Kidney tubule cell (primary cell): ENCODE measurements at regions not wholly inside any gene's neighbourhood (a gene's known extent, or its start where the extent isn't known, plus 50 kb on each side); places are given as distances from the start of the nearest gene placed in this dataset.

Experiments
- DNase-seq: peaks from one replicate; pipeline ENCODE4 v3.0.0-alpha.2; 2018; ENCODE audit warnings: low spot score

DNA sequence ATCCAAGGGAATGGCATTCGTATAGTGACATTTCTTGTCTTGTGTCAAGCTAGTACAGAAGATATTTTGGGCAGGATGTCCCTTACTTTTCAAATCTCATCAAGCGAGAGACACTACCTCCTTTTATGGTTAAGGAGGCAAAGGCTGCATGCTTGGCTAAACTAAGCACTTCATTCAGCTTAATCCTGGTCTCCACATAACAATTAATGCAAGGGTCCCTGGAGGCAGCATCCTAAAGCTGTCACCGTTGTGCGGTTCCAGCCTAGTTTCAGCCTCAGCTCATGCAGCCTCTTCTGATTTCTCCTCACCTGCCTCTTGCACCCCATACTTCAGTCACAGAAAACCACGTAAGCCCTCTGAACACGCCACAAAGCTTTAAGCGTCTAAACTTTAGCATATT, 67.1 kb upstream of the SLC22A23 start:
- no peak for DNase-seq

DNA sequence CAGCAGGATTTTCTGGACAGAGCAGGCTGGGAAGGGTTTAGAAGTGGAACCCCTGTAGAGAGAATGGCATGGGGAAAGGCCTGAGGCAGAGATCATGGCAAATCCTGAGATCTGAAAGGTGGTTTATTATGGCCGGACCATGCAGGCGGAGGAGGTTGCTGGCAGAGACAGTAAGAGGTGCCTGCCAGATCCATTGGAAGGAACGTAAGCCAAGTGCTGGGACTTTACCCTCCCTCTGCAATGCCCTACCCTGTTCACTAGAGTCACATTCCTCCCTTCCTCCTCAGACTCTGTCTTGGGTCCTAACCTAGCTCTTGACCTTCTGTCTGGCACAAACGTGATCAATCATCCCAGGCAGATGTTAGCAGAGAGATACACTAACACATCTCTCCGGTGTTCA, 66.4 kb upstream of the SLC22A23 start:
- no peak for DNase-seq

DNA sequence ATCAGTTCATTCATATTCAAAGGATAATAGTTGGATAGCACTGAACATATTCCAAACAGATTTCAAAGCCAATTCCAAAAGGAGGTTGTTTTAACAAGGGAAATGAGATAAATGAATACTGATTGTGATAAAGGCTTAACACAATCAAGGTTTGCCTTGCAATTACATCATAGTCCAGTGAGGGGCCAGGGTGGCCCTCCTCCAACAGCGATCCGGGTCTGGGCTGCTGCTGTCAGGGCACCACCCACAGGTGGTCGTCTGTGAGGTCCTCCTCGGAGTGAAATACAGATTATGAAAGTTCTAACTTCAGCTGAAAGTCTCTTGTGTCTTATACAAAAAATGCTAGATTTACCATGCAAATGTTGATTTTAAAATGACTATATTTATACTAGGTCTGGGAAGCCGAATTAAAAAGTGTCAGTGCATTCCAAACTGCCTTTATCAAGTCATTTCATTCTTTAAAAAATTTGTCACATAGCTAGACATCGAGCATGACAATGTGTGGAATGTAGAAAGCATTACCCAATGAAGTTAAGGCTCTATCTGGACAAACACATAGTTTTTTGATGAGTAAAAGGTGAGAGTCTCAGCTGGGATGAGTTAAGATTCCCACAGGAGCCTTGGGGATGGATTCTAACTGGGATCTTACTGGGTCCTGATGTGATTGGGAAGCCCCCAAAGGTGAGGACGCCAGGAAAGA, 65.9 kb upstream of the SLC22A23 start:
- peak; percentile 77 for DNase-seq

DNA sequence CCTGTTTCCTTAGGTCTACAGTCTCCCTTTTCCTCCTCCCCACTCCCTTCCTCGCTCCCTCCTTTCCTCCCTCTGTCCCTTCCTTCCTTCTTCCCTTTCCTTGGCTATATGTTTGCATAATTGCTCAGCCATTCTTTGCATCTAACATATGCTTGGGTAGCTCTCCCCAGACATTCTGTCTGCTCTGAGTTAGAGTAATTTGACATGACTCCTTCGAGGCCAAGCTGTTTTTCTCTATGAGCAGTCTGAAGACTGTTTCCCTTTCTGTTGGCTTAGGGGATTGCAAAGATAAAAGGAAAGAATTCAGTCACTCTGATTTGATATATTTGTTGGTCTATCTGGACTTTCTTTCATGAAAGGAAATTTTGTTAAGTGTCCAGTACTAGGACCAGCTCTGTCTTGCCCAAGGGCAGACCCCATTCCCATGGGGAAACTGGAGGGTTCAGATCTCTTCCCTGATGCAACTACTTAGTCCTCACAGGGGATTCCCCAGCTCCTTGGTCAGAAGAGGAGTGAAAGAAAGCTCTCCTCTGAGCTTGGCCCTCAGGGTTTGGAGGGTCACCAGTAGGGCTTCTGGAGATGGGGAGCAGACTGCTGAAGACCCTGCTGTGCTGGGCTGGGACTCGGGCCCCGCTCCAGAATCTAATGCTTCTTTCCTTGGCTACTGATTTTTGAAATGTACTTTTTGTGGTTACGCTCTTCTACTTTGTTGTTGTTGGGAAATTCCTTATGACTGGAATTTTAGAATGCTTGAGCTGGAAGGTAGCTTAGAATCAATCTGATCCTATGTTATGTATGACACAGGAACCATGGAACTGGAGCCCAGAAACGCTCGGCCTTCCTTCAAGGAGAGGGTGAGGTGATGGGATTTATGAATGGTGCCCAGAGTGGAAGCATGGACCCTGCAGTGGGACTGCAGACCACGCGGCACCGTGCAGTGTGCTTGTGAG, 63.7 kb upstream of the SLC22A23 start:
- no peak for DNase-seq

DNA sequence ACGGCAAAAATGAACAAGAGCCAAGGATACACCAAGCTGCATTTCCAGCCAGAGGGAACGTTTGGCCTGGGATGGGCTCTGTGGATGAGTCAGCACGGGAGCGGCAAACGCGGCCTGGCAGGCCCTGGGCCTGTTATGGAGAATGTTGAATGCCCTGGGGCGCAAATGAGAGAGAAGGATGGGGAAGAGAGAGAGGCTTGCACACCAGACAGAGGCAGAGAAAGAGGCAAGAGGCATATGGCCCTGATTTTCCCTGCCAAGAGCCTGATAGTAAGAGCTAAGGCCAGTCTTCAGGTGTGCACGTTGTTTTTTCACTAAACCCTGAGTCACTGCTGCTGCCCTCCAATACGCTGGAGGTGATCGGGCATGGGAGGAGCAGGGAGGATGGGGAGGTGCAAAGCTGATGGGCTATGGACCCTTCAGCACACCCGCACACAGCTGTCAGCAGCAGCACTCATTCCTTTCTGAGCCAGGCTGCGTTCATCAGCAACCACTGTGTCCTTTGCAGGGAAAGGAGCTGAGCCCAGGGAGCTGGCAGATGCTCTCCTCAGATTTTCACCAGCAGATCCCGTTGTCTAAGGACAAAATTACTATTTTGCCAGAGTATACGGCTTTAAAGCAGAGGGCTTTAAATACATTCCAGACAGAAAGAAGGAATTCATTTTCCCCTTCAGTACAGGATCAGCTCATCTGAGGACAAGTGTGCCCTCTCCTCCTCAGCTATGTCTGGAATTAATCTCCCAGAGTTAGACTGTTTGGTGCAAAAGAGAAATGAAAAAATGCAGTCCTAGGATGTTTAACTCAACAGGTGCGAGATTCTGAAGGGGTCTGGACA, 61.7 kb upstream of the SLC22A23 start:
- DNase-seq: peak; percentile 48

DNA sequence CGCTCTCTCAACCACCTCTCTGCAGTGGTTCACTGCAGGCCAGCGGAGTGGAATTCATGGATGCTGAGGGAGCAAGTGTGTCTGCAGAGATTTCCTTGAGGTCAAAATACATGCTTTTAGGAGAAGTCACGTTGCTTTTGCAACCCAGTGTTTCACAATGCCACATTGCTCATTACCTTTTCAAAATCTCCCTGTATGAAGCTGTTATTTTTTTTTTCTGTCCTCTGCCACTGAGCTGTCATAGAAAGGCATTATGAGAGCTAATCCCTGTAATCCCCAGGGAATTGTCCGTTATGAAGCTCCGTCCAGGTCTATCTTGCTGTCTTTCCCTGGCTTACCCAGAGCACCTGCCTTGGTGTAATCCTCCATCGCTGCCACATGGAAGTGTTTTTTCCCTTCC, 60.5 kb upstream of the SLC22A23 start:
- DNase-seq: peak; percentile 57

DNA sequence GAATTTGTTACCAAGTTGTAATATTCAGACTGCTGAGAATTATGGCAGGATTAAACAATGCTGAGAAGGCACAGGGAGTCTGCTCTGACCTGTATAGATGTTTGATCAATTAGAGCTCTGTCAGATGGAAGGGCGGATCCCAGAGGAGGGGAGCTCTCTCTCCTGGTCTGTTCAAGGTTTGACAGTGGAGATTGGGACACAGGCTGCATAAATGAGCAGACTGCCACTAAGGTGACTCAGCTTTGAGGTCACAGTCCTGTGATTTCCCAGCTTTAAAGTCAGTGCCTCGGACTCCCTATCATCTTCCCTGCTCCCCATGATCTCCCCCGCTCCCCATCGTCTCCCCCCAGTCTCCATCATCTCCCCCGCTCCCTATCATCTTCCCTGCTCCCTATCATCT, 59.2 kb upstream of the SLC22A23 start:
- DNase-seq: peak; percentile 50

DNA sequence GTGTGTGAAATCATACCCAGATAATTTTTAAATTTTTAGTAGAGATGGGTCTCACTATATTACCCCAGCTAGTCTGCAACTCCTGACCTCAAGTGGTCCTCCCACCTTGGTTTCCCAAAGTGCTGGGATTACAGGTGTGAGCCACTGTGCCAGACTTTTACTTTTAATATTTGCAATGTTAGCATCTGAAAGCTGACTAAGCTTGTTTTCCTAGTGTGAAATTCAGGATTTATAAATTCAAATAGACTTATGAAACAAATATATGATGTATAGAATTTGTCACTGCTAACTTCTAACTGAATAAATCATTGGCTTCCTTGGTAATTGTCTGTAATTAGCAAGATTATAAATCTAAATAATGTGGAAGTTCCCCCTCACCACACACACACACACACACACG, 58.8 kb upstream of the SLC22A23 start:
- no peak for DNase-seq

DNA sequence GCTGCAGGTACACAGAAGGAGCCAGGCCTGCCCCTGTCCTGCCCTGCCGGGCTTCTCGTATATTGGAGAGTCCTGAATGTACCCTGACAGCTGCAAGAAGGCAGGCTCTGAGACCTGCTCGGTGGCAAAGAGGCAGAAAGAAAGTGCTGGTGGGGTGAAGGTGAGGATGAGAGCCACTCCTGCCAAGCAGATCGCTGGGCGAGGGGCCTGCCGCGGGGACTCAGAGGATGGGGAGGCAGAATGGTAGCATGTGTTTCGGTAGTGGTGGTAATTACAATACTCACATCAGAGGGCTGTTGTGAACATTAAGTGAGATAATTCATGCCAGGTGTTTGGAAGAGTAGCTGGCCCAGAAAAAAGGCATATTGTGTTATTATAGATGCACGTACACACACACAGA, 56.6 kb upstream of the SLC22A23 start:
- no peak for DNase-seq

DNA sequence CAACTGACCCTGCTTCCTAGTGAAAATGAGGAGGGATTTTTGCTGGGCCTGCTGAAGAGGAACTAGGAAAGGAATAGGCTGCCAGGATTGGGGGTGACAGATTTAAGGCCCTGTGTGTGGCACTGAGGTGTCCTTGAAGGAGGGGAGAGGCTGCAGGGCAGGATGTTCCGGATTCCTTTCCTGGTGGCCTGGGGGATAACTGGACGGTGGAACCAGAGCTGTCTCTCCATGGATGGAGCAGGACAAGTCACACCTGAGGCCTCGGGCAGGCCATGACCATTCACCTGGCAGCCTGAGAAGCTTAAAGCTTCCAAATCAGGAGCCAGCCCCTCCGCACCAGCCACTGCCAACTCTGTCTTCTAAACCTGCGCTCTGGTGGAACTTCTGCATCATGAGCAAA, 56.0 kb upstream of the SLC22A23 start:
- DNase-seq: no peak

DNA sequence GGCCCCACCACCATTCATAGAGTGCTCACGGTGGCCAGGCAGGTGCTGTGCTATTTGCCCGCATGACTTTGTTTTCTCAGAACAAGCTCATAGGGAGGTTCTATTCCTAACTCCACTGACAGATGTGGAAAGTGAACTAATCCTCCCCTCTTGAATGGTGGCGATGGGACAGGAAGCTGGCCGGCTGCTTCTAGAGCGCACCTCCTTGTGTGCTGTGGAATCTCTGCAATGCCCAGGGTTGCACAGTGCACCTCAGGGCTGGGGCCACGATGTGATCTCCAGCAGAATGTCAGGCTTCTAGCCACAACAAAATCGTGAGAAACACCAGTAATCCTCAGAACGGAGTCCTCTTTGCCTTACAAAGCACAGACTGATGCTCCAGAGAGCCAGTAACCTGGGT, 53.8 kb upstream of the SLC22A23 start:
- no peak for DNase-seq

DNA sequence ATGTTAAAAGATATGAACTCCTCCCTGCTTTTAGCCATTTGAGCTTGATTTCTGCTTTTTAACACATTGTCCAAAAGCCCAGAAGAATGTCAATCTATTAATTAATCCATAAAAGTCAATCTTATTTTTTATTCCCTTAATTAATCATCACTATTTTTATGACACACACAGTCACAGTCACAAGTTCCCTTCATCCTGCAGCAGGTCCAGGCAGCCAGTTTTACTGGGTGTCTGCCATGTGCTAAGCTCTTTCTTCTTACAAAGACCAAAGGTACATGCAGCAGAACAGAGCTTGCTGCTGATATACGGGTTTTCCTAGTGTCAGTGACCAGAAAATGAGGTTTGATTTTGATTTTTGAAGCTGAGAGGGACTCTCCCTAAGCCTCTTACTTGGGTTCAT, 53.3 kb upstream of the SLC22A23 start:
- no peak for DNase-seq

DNA sequence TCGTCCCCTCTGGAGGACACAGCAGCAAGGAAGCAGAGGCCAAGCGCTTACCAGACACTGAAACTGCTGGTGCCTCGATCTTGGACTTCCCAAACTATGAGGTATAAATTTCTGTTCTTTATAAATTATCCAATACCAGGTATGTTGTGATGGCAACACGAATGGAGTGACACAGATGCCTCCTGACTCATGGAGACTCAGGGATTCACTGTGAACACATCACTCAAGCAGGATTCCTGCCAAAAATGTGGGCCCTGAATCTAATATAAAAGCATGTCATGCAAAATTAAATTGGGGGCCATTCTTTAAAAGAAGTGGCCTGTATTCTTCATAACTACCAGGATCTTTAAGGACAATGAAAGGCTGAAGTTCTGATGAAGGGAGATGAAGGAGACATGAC, 52.5 kb upstream of the SLC22A23 start:
- peak; percentile 52 for DNase-seq

DNA sequence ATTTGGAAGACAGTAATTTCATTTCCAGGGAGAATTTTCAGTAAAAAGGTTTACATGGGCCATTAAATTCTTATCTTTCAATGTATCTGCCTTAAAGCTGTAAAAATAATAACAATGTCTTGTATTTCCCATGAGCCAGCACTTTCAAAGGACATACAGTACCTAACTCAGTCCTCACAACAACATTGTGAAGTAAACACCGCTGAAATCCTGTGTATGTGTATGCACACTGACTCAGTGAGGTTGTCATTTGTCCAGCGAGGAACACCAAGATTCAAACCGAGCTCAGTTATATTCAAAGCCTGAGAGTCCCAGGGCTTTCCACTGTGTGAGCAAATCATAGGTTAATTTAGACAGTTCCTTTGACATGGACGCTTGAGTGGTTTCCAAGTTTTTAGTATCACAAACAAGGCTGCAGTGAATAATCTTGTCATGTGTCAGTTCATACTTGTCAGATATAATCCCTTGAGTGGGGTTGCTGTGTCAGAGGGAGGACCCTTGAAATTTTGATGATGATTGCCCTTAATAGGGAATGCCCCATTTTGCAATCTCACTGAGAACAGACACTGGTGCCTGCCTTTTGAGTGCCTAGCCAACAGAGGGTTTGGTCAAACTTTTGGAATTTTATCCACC, 50.0 kb upstream of the SLC22A23 start:
- DNase-seq: peak; percentile 8
